ENCODE measurements at regions not wholly inside any gene's neighbourhood (a gene's known extent, or its start where the extent isn't known, plus 50 kb on each side); places are given as distances from the start of the nearest gene placed in this dataset.

DNA sequence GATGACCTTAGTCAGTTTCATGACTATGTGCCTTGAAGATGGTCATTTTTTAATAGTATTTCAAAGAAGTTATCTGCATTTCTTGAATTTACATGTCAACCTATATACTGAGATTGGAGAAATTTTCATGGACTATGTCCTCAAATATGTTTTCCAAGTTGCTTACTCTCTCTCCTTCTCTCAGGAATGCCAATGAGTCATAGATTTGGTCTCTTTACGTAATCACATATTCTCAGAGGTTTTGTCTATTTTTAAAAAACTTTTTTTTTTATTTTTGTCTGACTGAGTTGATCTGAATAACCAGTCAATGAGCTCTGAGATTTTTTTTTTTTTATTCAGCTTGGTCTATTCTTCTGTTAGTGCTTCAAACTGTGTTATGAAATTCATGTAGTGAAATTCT lies 374.7 kb upstream of the GRIN3A start:
- no peak overlapping the region for H3K4me3 ChIP-seq (ENCODE audit: low read depth, low read length, poor library complexity, severe bottlenecking)
- BruUV-seq (replicated peaks), result no TSS peak
- DNase-seq (ENCODE audit: low spot score), result no peak
- POLR2A ChIA-PET (ENCODE audit: low non-redundant PET), result no interaction called here
- no peak overlapping the region for H3K27ac ChIP-seq (ENCODE audit: low read depth, low read length, poor library complexity, severe bottlenecking)
- no peaks in the 10 kb centered on the region for H3K36me3 ChIP-seq (ENCODE audit: insufficient read depth, low read length, poor library complexity, severe bottlenecking)
- peaks cover 32% of the 10 kb centered on the region for H3K9me3 ChIP-seq (ENCODE audit: low read depth, low read length, poor library complexity, severe bottlenecking)
- no peaks in the 10 kb centered on the region for H3K4me1 ChIP-seq (ENCODE audit: insufficient read depth, low read length, poor library complexity, severe bottlenecking)
- TF ChIP-seq, protein P1, sequence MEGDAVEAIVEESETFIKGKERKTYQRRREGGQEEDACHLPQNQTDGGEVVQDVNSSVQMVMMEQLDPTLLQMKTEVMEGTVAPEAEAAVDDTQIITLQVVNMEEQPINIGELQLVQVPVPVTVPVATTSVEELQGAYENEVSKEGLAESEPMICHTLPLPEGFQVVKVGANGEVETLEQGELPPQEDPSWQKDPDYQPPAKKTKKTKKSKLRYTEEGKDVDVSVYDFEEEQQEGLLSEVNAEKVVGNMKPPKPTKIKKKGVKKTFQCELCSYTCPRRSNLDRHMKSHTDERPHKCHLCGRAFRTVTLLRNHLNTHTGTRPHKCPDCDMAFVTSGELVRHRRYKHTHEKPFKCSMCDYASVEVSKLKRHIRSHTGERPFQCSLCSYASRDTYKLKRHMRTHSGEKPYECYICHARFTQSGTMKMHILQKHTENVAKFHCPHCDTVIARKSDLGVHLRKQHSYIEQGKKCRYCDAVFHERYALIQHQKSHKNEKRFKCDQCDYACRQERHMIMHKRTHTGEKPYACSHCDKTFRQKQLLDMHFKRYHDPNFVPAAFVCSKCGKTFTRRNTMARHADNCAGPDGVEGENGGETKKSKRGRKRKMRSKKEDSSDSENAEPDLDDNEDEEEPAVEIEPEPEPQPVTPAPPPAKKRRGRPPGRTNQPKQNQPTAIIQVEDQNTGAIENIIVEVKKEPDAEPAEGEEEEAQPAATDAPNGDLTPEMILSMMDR (conservative IDR thresholded peaks at IDR 0.05; ENCODE audit: low read depth, low read length), result no peak
- no peak for TF ChIP-seq EZH2 (IDR thresholded peaks at IDR 0.05; ENCODE audit: borderline replicate concordance, low read depth, low read length, poor library complexity, severe bottlenecking)
- intact Hi-C loops (cut with micrococcal nuclease; ENCODE audit: unreplicated experiment), result no loop called here
- CTCF ChIA-PET, result no interaction called here
- no peaks in the 10 kb centered on the region for H3K27me3 ChIP-seq (replicated peaks; ENCODE audit: insufficient read depth, low read depth, low read length, poor library complexity)

DNA sequence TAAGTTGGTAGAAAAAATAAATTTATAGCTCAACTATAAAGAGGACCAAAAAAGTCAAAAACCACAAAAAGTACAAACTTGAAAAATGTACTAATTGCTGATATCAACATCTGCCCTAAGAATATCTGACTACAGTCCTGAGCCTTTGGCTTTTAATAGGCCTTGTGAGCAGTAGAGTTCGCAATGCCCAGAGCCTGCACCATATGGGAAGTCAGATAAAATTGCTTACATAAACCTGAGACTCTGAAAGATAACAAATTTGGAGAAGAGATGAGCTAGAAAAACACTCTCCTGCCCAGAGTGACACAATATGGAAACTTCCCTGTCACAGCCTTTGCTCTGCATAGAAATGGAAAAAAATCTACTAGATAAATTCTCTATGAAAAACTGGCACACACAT lies 368.0 kb upstream of the GRIN3A start:
- intact Hi-C loops (cut with micrococcal nuclease; ENCODE audit: unreplicated experiment), result no loop called here
- TF ChIP-seq, protein P1 (conservative IDR thresholded peaks at IDR 0.05; ENCODE audit: low read depth, low read length), result no peak
- TF ChIP-seq EZH2 (IDR thresholded peaks at IDR 0.05; ENCODE audit: borderline replicate concordance, low read depth, low read length, poor library complexity, severe bottlenecking), result no peak
- Histone ChIP-seq H3K9me3 (ENCODE audit: low read depth, low read length, poor library complexity, severe bottlenecking) (peaks cover 23% of the 10 kb centered on the region), H3K4me1 (ENCODE audit: insufficient read depth, low read length, poor library complexity, severe bottlenecking) (no peaks in the 10 kb centered on the region), H3K27ac (ENCODE audit: low read depth, low read length, poor library complexity, severe bottlenecking) (no peak overlapping the region), H3K4me3 (ENCODE audit: low read depth, low read length, poor library complexity, severe bottlenecking) (no peak overlapping the region), H3K36me3 (ENCODE audit: insufficient read depth, low read length, poor library complexity, severe bottlenecking) (no peaks in the 10 kb centered on the region), H3K27me3 (replicated peaks; ENCODE audit: insufficient read depth, low read depth, low read length, poor library complexity) (no peaks in the 10 kb centered on the region)
- POLR2A ChIA-PET (ENCODE audit: low non-redundant PET), result no interaction called here
- DNase-seq (ENCODE audit: low spot score), result no peak
- CTCF ChIA-PET, result no interaction called here
- no TSS peak for BruUV-seq (replicated peaks)

DNA sequence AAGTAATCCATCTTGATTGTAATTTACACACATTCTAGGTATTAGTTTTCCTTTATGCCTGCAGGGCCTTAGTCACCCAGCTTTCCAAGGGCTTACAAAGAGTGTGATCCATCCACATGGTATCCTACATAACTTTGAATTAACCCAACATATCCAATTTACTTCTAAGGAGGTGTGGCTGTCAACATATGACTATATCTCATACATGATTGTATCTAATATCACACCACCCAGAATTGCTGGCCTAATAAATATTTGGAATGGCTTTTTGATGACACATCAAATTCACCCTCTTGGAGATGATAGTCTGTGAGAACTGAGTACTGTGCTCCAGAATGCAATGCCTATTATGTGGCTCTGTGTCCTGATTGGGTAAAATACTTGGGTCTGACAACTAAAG lies 363.3 kb upstream of the GRIN3A start:
- Histone ChIP-seq H3K27me3 (replicated peaks; ENCODE audit: insufficient read depth, low read depth, low read length, poor library complexity) (no peaks in the 10 kb centered on the region), H3K27ac (ENCODE audit: low read depth, low read length, poor library complexity, severe bottlenecking) (no peak overlapping the region), H3K4me1 (ENCODE audit: insufficient read depth, low read length, poor library complexity, severe bottlenecking) (no peaks in the 10 kb centered on the region), H3K9me3 (ENCODE audit: low read depth, low read length, poor library complexity, severe bottlenecking) (peaks cover 16% of the 10 kb centered on the region), H3K4me3 (ENCODE audit: low read depth, low read length, poor library complexity, severe bottlenecking) (no peak overlapping the region), H3K36me3 (ENCODE audit: insufficient read depth, low read length, poor library complexity, severe bottlenecking) (no peaks in the 10 kb centered on the region)
- intact Hi-C loops (cut with micrococcal nuclease; ENCODE audit: unreplicated experiment), result no loop called here
- CTCF ChIA-PET, result no interaction called here
- POLR2A ChIA-PET (ENCODE audit: low non-redundant PET), result no interaction called here
- no TSS peak for BruUV-seq (replicated peaks)
- TF ChIP-seq, protein P1 (conservative IDR thresholded peaks at IDR 0.05; ENCODE audit: low read depth, low read length), result no peak
- TF ChIP-seq EZH2 (IDR thresholded peaks at IDR 0.05; ENCODE audit: borderline replicate concordance, low read depth, low read length, poor library complexity, severe bottlenecking), result no peak
- DNase-seq (ENCODE audit: low spot score), result no peak
